ENCODE measurements at regions not wholly inside any gene's neighbourhood (a gene's known extent, or its start where the extent isn't known, plus 50 kb on each side); places are given as distances from the start of the nearest gene placed in this dataset.
"Not testable (repeated sequence)": the region's sequence is repeated elsewhere in the genome, so short reads cannot be mapped to it uniquely, and the experiment has no call there.

GRCh38 chr16:29261427-29262248 lies 144.9 kb downstream of the NPIPB11 start:
- not testable (repeated sequence) for DNase-seq (ENCODE audit: extremely low read depth, low read depth)

- DNase-seq (ENCODE audit: extremely low read depth, low read depth), result not testable (repeated sequence)
These were observed 145.7 kb downstream of the NPIPB11 start for GRCh38 chr16:29260683-29261426.

GRCh38 chr16:29259635-29260457 lies 146.7 kb downstream of the NPIPB11 start:
- DNase-seq (ENCODE audit: extremely low read depth, low read depth), result not testable (repeated sequence)

- DNase-seq (ENCODE audit: extremely low read depth, low read depth), result not testable (repeated sequence)
These were observed 147.4 kb downstream of the NPIPB11 start for GRCh38 chr16:29258946-29259634.

GRCh38 chr16:29257419-29258336 lies 148.8 kb downstream of the NPIPB11 start:
- not testable (repeated sequence) for DNase-seq (ENCODE audit: extremely low read depth, low read depth)

DNA sequence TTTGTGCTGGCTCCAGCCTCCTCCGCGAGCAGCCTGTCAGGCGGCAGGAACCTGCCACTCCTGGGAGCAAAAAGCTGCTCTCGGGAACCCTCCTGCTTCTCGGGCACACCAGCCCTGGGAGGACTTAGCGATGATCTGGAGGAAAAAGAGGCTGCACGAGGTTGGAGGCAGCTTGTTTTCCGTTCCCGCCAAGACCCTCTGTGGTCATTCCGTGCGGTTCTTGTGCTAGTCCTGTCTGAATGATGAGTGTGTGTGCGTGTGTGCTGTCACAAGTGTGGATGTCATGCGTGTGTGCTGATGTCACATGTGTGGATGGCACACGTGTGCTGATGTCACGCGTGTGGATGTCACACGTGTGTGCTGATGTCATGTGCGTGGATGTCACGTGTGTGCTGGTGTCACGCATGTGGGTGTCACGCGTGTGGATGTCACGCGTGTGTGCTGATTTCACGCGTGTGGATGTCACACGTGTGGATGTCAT lies 150.0 kb downstream of the NPIPB11 start:
- DNase-seq (ENCODE audit: extremely low read depth, low read depth), result no peak

GRCh38 chr16:29255957-29256356 lies 150.6 kb downstream of the NPIPB11 start:
- DNase-seq (ENCODE audit: extremely low read depth, low read depth), result not testable (repeated sequence)

GRCh38 chr16:29255496-29255796 lies 151.1 kb downstream of the NPIPB11 start:
- not testable (repeated sequence) for DNase-seq (ENCODE audit: extremely low read depth, low read depth)

GRCh38 chr16:29254676-29255495 lies 151.6 kb downstream of the NPIPB11 start:
- no peak for DNase-seq (ENCODE audit: extremely low read depth, low read depth)

- DNase-seq (ENCODE audit: extremely low read depth, low read depth), result not testable (repeated sequence)
These were observed 152.6 kb downstream of the NPIPB11 start for GRCh38 chr16:29253716-29254590.

GRCh38 chr16:29253066-29253590 lies 153.4 kb downstream of the NPIPB11 start:
- not testable (repeated sequence) for DNase-seq (ENCODE audit: extremely low read depth, low read depth)

DNA sequence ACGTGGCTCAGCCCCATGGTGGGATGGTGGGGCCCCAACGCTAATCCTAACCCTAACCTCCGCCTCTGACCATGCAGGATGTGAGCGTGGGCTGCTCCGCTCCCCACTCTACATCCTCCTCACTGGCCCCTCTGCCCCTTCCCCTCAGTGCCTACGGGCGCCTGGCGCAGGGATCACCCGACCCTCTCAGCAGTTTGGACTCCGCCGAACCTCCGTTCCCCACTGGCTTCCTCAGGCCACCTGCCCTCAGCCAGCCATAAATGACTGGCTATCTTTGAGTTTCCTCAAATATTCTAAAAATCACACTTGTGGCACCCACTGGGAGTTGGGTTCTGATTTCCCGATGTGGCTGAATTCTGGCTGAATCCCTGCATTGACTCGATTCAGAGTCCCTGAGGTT lies 154.2 kb downstream of the NPIPB11 start:
- DNase-seq (ENCODE audit: extremely low read depth, low read depth), result not testable (repeated sequence)

DNA sequence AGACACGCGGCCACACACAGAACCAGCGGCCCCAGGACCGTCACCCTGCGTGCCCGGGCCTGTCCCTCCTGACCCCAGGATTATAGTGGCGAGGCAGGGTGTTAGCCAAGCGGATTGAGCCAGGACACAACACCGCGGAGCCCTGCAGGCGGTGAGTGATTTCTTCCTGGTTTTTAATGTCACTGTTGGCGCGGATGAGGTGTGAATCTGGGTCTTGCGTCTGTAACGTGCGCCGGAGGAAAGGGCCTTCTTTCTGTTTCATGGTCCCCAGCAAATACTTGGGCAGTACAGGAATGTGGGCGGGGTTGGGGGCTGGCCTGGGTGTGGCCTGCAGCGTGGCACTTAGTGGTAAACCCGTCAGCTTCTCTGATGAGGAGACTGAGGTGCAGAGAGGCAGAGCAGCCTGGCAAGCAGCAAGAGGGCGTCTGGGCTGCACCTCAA lies 154.9 kb downstream of the NPIPB11 start:
- not testable (repeated sequence) for DNase-seq (ENCODE audit: extremely low read depth, low read depth)

DNA sequence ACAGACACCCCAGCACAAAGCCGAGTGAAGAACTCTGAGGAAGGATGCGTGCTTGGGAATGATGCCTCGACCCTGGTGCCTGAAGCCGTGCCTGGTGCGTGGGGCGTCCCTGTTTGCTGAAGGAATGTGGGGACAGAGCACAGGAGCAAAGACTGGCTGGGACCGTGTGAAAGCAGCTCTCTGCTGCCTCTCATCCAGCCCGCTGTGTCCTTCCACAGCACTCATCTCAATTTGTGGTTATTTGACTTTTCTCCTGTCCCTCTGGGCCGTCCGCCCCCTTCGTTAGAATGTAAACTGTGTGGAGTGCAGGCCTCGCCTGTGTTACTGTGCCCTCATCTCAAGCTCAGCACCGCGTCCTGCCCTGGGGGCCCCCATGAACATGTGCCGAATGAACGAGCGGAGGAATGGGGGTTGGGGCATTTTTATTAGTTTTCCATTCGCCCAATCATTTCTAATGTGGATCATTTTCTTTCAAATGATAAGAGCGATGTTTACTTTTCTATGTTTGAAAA lies 155.5 kb downstream of the NPIPB11 start:
- DNase-seq (ENCODE audit: extremely low read depth, low read depth), result not testable (repeated sequence)

DNA sequence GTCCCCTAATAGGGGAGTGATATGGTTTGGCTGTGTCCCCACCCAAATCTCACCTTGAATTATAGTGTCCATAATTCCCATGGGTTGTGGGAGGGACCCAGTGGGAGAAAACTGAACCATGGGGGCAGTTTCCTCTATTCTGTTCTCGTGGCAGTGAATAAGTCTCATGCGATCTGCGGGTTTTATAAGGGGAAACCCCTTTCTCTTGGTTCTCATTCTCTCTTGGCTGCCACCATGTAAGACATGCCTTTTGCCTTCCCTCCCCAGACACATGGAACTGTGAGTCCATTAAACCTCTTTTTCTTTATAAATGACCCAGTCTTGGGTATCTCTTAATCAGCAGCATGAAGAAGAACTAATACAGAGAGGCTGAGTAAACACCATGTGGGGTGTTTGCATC lies 156.0 kb downstream of the NPIPB11 start:
- not testable (repeated sequence) for DNase-seq (ENCODE audit: extremely low read depth, low read depth)

- not testable (repeated sequence) for DNase-seq (ENCODE audit: extremely low read depth, low read depth)
These were observed 157.6 kb downstream of the NPIPB11 start for GRCh38 chr16:29248940-29249318.

Measured in NCI-H460 (cell line).